ENCODE measurements at regions not wholly inside any gene's neighbourhood (a gene's known extent, or its start where the extent isn't known, plus 50 kb on each side); places are given as distances from the start of the nearest gene placed in this dataset.

GRCh38 chr10:105473170-105473569 is 832.1 kb downstream of the SORCS3 start:
- DNase-seq (ENCODE audit: low spot score) (no peak), ATAC-seq (ENCODE audit: low FRiP score) (no peak)
- TF ChIP-seq CTCF (IDR thresholded peaks at IDR 0.05) = no peak

- ATAC-seq (ENCODE audit: low FRiP score) (no peak), DNase-seq (ENCODE audit: low spot score) (no peak)
- no peak for TF ChIP-seq CTCF (IDR thresholded peaks at IDR 0.05)
Observed at GRCh38 chr10:105468759-105469158, 827.7 kb downstream of the SORCS3 start.

- ATAC-seq (ENCODE audit: low FRiP score) (no peak), DNase-seq (ENCODE audit: low spot score) (no peak)
- no peak for TF ChIP-seq CTCF (IDR thresholded peaks at IDR 0.05)
Observed at GRCh38 chr10:105466521-105466920, 825.4 kb downstream of the SORCS3 start.

GRCh38 chr10:105434970-105435369 is 793.9 kb downstream of the SORCS3 start:
- no peak for DNase-seq (ENCODE audit: low spot score)
- no peak for ATAC-seq (ENCODE audit: low FRiP score)
- TF ChIP-seq CTCF (IDR thresholded peaks at IDR 0.05) = no peak

- no peak for ATAC-seq (ENCODE audit: low FRiP score)
- no peak for TF ChIP-seq CTCF (IDR thresholded peaks at IDR 0.05)
- DNase-seq (ENCODE audit: low spot score) = no peak
Observed at GRCh38 chr10:105413997-105414396, 772.9 kb downstream of the SORCS3 start.

GRCh38 chr10:105409370-105409769 is 768.3 kb downstream of the SORCS3 start:
- DNase-seq (ENCODE audit: low spot score) (no peak), ATAC-seq (ENCODE audit: low FRiP score) (no peak)
- no peak for TF ChIP-seq CTCF (IDR thresholded peaks at IDR 0.05)

- DNase-seq (ENCODE audit: low spot score) (no peak), ATAC-seq (ENCODE audit: low FRiP score) (no peak)
- no peak for TF ChIP-seq CTCF (IDR thresholded peaks at IDR 0.05)
Observed at GRCh38 chr10:105406488-105406887, 765.4 kb downstream of the SORCS3 start.

All from omental fat pad (tissue), 3 donors.